ENCODE measurements at regions not wholly inside any gene's neighbourhood (a gene's known extent, or its start where the extent isn't known, plus 50 kb on each side); places are given as distances from the start of the nearest gene placed in this dataset.

DNA sequence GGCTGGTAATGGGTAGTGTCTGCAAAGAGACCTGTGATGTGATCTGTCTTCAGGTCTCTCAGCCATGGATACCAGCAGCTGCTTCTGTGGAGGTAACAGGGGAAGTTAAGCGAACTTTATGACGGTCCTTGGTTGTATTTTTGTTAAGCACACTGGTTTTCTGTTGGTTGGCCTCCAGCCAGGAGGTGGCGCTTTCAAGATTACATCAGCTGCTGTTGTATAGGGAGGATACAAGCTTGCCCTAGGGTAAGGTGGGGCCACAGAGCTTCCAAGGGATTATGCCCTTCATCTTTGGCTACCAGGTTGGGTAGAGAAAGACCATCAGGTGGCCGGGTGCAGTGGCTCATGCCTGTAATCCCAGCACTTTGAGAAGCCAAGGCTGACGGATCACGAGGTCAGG, 834.2 kb upstream of the GALNTL6 start:
- Histone ChIP-seq H3K27ac (no peak overlapping the region), H3K36me3 (no peaks in the 10 kb centered on the region), H3K4me1 (ENCODE audit: control insufficient read depth in 1 of 2, insufficient read depth in 1 of 2, low read depth in 1 of 2, low read length in 1 of 2) (no peaks in the 10 kb centered on the region), H3K4me3 (ENCODE audit: low read depth in 1 of 2, low read length in 1 of 2) (no peak overlapping the region), H3K9me3 (no peaks in the 10 kb centered on the region), H3K27me3 (no peaks in the 10 kb centered on the region)
- TF ChIP-seq CTCF (IDR thresholded peaks at IDR 0.05), result no peak

DNA sequence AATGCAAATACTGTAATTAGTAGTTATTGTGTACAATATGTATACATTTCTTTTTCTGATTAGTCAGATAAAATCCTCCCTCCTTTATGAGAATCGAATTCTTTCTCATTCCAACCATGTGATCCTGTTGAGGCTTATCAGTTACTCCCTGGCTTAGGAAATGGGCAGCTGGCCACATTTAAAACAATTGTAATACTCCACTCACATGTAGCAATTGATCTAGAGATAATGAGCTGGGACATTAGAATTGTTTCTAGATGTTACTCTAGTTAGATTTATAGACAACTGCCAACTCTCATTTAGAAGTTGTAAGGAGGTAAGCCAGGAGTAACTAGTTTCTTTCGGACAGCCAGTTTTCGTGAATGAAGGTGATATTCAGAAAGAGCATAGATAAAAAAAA, 859.3 kb upstream of the AADAT start:
- H3K9me3 ChIP-seq, result no peaks in the 10 kb centered on the region
- no peak overlapping the region for H3K4me3 ChIP-seq (ENCODE audit: low read depth in 1 of 2, low read length in 1 of 2)
- H3K36me3 ChIP-seq, result no peaks in the 10 kb centered on the region
- no peak for TF ChIP-seq CTCF (IDR thresholded peaks at IDR 0.05)
- no peak overlapping the region for H3K27ac ChIP-seq
- no peaks in the 10 kb centered on the region for H3K4me1 ChIP-seq (ENCODE audit: control insufficient read depth in 1 of 2, insufficient read depth in 1 of 2, low read depth in 1 of 2, low read length in 1 of 2)
- H3K27me3 ChIP-seq, result no peaks in the 10 kb centered on the region

DNA sequence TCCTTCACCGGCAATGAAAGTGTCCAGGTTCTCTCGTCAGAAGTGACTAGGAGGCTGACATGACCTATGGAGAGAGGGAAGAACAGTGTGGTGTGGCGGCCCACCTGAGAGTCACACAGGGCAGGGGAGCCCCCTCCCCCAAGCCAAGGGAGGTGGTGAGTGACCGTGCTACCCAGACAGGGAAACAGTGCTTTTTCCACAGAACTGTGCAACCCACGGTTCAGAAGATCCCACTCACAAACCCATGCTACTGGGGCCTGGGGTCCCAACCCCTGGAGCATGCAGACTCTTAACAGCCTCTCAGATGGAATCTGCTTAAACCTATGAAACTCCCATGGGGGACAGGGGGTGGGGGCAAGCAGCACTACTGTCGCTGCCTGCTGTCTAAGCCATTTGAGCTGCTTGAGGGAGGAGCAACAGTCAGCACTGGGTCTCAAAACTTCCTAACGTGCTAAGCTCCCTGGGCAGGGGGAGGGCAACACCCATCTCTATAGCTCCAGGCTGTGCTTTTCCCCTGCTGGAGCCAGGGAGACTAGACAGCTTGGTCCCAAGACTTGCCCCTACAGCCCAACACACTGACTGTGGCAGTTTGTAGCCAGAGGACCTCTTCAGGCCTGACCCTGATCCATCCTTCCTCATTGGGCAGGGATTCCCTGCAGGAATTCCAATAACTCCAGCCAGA, 850.4 kb upstream of the AADAT start:
- TF ChIP-seq CTCF (IDR thresholded peaks at IDR 0.05), result no peak
- H3K27me3 ChIP-seq, result no peaks in the 10 kb centered on the region
- no peaks in the 10 kb centered on the region for H3K4me1 ChIP-seq (ENCODE audit: control insufficient read depth in 1 of 2, insufficient read depth in 1 of 2, low read depth in 1 of 2, low read length in 1 of 2)
- H3K36me3 ChIP-seq, result no peaks in the 10 kb centered on the region
- H3K9me3 ChIP-seq, result no peaks in the 10 kb centered on the region
- no peak overlapping the region for H3K4me3 ChIP-seq (ENCODE audit: low read depth in 1 of 2, low read length in 1 of 2)
- H3K27ac ChIP-seq, result no peak overlapping the region

DNA sequence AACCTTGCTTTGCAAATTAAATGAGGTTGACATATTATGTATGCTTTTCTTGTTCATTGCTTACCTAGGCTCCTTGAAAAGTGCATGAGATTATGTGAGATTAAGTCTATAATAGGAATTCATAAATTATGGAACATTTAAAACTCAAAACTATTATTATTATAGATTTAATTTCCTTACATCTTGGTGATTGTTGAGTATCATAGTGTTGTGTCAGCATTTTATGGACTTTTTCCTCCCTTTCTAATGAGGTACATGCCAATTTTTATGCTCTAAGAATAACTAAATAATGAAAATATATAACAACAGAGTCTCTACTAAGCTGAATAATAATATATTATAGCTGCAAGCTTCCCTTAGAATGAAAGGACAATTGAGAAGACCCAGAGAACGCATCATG, 848.8 kb upstream of the AADAT start:
- Histone ChIP-seq H3K4me3 (ENCODE audit: low read depth in 1 of 2, low read length in 1 of 2) (no peak overlapping the region), H3K27me3 (no peaks in the 10 kb centered on the region)

DNA sequence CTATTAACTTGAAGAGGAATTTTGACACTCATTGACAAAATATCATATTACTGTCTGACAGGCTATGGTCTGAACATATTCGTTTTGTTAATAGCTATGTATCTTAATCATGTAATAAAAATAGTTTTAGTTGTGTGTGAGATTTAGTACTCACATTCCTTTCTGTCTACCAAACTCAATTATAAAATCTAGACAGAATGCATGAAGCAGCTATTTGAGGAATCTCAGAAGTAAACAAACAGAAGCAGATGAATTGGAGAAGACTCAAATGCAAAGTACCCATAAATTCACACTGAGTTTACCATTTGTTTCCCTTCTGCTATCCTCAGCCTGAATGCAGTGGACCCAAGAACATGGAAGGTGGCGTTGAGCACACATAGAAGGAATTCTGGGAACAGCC, 841.6 kb upstream of the AADAT start:
- Histone ChIP-seq H3K27ac (no peak overlapping the region), H3K27me3 (no peaks in the 10 kb centered on the region), H3K9me3 (no peaks in the 10 kb centered on the region), H3K36me3 (no peaks in the 10 kb centered on the region), H3K4me3 (ENCODE audit: low read depth in 1 of 2, low read length in 1 of 2) (no peak overlapping the region), H3K4me1 (ENCODE audit: control insufficient read depth in 1 of 2, insufficient read depth in 1 of 2, low read depth in 1 of 2, low read length in 1 of 2) (no peaks in the 10 kb centered on the region)
- no peak for TF ChIP-seq CTCF (IDR thresholded peaks at IDR 0.05)

More for the DNA sequence above, 848.8 kb upstream of the AADAT start:
- Histone ChIP-seq H3K36me3 (no peaks in the 10 kb centered on the region), H3K9me3 (no peaks in the 10 kb centered on the region), H3K4me1 (ENCODE audit: control insufficient read depth in 1 of 2, insufficient read depth in 1 of 2, low read depth in 1 of 2, low read length in 1 of 2) (no peaks in the 10 kb centered on the region), H3K27ac (no peak overlapping the region)
- TF ChIP-seq CTCF (IDR thresholded peaks at IDR 0.05), result no peak
